Mammary epithelial cell (primary cell): ENCODE measurements at regions not wholly inside any gene's neighbourhood (a gene's known extent, or its start where the extent isn't known, plus 50 kb on each side); places are given as distances from the start of the nearest gene placed in this dataset.

Experiments used
- EZH2 ChIP-seq: IDR thresholded peaks from 2 replicates; pipeline ENCODE4 v1.6.1; 2012; ENCODE audit warnings: low read length, inconsistent platforms, borderline replicate concordance
- TF ChIP-seq, protein P1 (sequence below), 2 donors: IDR thresholded peaks in 1 of 2; conservative IDR thresholded peaks in 1 of 2; 2 replicates each; pipeline ENCODE4 v1.5.1; 2011 to 2012; ENCODE audit warnings: inconsistent platforms in 2 of 2, low read length in 2 of 2, mild to moderate bottlenecking in 2 of 2, control low read depth in 1 of 2, low read depth in 1 of 2; ENCODE audit not compliant: insufficient read depth in 1 of 2; ENCODE audit errors: extremely low read depth in 1 of 2

DNA sequence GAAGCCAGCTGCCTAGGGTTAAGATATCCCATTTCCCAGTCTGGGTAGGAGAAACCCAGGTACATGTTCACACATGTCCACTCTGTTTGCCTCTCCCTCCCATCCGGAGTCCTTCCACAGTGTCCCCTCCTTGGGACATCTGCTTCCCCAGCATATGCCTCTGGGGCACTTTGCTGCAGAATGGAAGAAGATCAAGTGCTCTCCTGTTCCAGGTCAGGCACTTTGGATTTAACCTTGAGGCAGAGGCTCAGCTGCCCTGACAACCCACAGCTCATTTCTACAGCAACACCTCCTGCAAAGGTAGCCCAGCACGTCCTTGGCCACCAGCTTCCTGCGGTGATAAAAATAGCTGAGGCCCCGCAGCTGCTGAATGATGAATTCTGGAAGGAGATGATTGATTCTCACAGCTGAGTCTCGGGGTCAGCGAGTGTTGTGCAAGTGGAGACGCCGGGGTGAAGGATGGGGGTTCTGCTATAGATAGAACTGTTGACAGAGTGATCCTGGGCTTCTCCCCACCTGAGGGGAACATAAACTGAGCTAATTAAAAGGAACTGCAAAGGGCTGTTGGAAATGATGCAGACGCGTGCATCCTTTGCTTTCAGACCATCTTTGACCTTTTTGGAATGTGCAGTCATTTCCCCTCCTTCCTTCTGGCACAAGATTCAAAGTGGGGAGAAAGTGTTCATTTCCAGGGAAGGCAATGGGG is 145.0 kb downstream of the SLC38A6 start:
- TF ChIP-seq, protein P1, sequence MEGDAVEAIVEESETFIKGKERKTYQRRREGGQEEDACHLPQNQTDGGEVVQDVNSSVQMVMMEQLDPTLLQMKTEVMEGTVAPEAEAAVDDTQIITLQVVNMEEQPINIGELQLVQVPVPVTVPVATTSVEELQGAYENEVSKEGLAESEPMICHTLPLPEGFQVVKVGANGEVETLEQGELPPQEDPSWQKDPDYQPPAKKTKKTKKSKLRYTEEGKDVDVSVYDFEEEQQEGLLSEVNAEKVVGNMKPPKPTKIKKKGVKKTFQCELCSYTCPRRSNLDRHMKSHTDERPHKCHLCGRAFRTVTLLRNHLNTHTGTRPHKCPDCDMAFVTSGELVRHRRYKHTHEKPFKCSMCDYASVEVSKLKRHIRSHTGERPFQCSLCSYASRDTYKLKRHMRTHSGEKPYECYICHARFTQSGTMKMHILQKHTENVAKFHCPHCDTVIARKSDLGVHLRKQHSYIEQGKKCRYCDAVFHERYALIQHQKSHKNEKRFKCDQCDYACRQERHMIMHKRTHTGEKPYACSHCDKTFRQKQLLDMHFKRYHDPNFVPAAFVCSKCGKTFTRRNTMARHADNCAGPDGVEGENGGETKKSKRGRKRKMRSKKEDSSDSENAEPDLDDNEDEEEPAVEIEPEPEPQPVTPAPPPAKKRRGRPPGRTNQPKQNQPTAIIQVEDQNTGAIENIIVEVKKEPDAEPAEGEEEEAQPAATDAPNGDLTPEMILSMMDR (conservative IDR thresholded peaks at IDR 0.05 in 1 of 2, IDR thresholded peaks at IDR 0.05 in 1 of 2; ENCODE audit: extremely low read depth in 1 of 2, insufficient read depth in 1 of 2, low read depth in 1 of 2, low read length in 2 of 2): no peak
- no peak for TF ChIP-seq EZH2
